Small intestine (tissue), 7 donors: ENCODE measurements at regions not wholly inside any gene's neighbourhood (a gene's known extent, or its start where the extent isn't known, plus 50 kb on each side); places are given as distances from the start of the nearest gene placed in this dataset.
"Not testable (repeated sequence)": the region's sequence is repeated elsewhere in the genome, so short reads cannot be mapped to it uniquely, and the experiment has no call there.

Experiments
- DNase-seq, 2 donors: peaks; one replicate each; pipeline versions ENCODE4 v3.0.0 to v3.0.0-alpha.2; 2013
- FAIRE-seq: peaks from 2 replicates; lab custom pipeline; 2012; peaks lifted over from hg19 to GRCh38; lab: Jason Lieb, UNC
- H3K27ac ChIP-seq, 3 donors: one replicate each; pipeline ENCODE4 v1.5.1; 2013; ENCODE audit warnings: low read length in 2 of 3, mild to moderate bottlenecking in 2 of 3, control low read depth in 1 of 3, inconsistent platforms in 1 of 3, low read depth in 1 of 3, moderate library complexity in 1 of 3
- H3K27me3 ChIP-seq, 3 donors: one replicate each; pipeline ENCODE4 v1.6.1; 2013; ENCODE audit warnings: low read length in 3 of 3, inconsistent platforms in 1 of 3; ENCODE audit not compliant: control insufficient read depth in 3 of 3, insufficient read depth in 3 of 3
- H3K36me3 ChIP-seq, 3 donors: one replicate each; pipeline ENCODE4 v1.6.1; 2013; ENCODE audit warnings: low read length in 3 of 3, inconsistent platforms in 1 of 3, low read depth in 1 of 3, mild to moderate bottlenecking in 1 of 3, moderate library complexity in 1 of 3; ENCODE audit not compliant: control insufficient read depth in 3 of 3, insufficient read depth in 2 of 3
- H3K4me1 ChIP-seq, 3 donors: one replicate each; pipeline ENCODE4 v1.6.1; 2013; ENCODE audit warnings: low read length in 2 of 3, inconsistent platforms in 1 of 3, low read depth in 1 of 3, mild to moderate bottlenecking in 1 of 3, moderate library complexity in 1 of 3; ENCODE audit not compliant: control insufficient read depth in 3 of 3, insufficient read depth in 2 of 3
- H3K4me3 ChIP-seq, 3 donors: one replicate each; pipeline ENCODE4 v1.5.1; 2013; ENCODE audit warnings: low read length in 3 of 3, control low read depth in 1 of 3, inconsistent platforms in 1 of 3, low read depth in 1 of 3, mild to moderate bottlenecking in 1 of 3, moderate library complexity in 1 of 3
- H3K9me3 ChIP-seq, 2 donors: one replicate each; pipeline ENCODE4 v1.6.1; 2013; ENCODE audit warnings: low read depth in 1 of 2, low read length in 1 of 2; ENCODE audit not compliant: control insufficient read depth in 2 of 2, insufficient read depth in 1 of 2
- WGBS, 3 donors: extraction: QIAGEN DNeasy Blood & Tissue Kit; methylation state at CpG; one replicate each; pipeline ENCODE4 v1.1.7; 2013; 5-methylcytosine and 5-hydroxymethylcytosine counted together
- donor health status: healthy with polysubstance abuse.
- donor health status: control.
- donor health status: control.
- donor health status: Bipolar disorder and iron deficiency.
- donor health status: healthy.

GRCh38 chr9:97103613-97104383, 64.9 kb upstream of the CTSV start:
- H3K4me1 ChIP-seq, H3K4me3 ChIP-seq, H3K27me3 ChIP-seq, H3K36me3 ChIP-seq, H3K9me3 ChIP-seq, H3K27ac ChIP-seq, FAIRE-seq, DNase-seq: not testable (repeated sequence)
- 52 to 76% (median 63%) methylated on average over 6 of the region's 6 CpGs for WGBS, 3 donors

GRCh38 chr9:97099540-97099939, 60.6 kb upstream of the CTSV start:
- H3K36me3 ChIP-seq, H3K9me3 ChIP-seq, H3K27ac ChIP-seq, DNase-seq, H3K27me3 ChIP-seq, H3K4me3 ChIP-seq, H3K4me1 ChIP-seq, FAIRE-seq: not testable (repeated sequence)
- WGBS, 3 donors: 75 to 90% (median 83%) methylated on average over 2 of the region's 2 CpGs

GRCh38 chr9:97096793-97097192, 57.9 kb upstream of the CTSV start:
- no peaks in the 10 kb centered on the region for H3K27me3 ChIP-seq
- no peaks in the 10 kb centered on the region for H3K9me3 ChIP-seq
- no peaks in the 10 kb centered on the region for H3K36me3 ChIP-seq
- H3K27ac ChIP-seq: no peak overlapping the region
- 93 to 96% (median 94%) methylated on average over 4 of the region's 4 CpGs for WGBS, 3 donors
- no peak overlapping the region for H3K4me3 ChIP-seq
- no peak for FAIRE-seq
- no peaks in the 10 kb centered on the region for H3K4me1 ChIP-seq
- DNase-seq: no peak

- H3K9me3 ChIP-seq, H3K27me3 ChIP-seq, H3K36me3 ChIP-seq, DNase-seq, H3K27ac ChIP-seq, FAIRE-seq, H3K4me3 ChIP-seq, H3K4me1 ChIP-seq: not testable (repeated sequence)
- 76 to 88% (median 81%) methylated on average over 3 of the region's 3 CpGs for WGBS, 3 donors
Observed at GRCh38 chr9:97089361-97089760, 50.4 kb upstream of the CTSV start.
